GM18520 (cell line): ENCODE measurements at regions not wholly inside any gene's neighbourhood (a gene's known extent, or its start where the extent isn't known, plus 50 kb on each side); places are given as distances from the start of the nearest gene placed in this dataset.

Experiments used
- ATAC-seq: cut with Tn5 transposase; IDR thresholded peaks from one replicate; pipeline ENCODE4 v1.9.1; 2021; ENCODE audit not compliant: unreplicated experiment

DNA sequence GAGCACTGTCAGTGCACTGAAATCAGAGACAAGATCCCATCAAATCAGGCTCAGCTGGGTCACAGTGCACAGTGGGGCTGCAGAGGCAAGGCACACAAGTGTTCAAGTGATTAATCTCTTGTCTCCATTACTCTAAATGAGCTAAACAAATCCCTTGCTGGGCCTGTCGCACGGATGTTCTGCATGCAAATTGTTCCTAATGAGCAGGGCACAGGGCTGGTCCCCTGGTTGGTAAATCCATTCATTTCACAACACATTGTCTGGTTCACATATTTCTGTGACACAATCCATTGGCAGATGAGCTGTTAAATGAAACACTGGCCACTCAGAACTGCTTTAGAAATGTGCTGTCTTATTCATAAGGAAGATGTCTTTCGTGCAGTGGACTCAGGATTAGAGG, 167.9 kb upstream of the BRINP1 start:
- ATAC-seq, result no peak

DNA sequence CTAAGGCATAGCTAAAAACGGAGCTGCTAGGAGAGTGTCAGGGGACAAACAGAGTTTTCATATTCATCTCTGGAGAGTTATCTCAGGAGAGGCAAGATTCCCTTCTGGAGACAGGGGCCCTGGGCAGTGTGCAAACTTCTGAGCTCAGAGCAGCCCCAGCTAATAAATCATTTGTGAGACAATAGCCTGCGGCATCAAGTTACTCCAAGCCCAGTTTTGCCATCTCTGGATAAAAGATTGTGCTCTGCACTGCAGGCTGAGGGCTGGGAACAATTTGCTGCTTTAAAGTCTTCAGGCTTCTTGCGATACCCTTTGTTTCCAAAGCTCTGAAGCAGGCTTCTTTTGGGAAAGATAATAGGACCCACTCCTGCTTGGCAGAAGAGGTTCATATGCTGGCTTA, 164.3 kb upstream of the BRINP1 start:
- no peak for ATAC-seq

DNA sequence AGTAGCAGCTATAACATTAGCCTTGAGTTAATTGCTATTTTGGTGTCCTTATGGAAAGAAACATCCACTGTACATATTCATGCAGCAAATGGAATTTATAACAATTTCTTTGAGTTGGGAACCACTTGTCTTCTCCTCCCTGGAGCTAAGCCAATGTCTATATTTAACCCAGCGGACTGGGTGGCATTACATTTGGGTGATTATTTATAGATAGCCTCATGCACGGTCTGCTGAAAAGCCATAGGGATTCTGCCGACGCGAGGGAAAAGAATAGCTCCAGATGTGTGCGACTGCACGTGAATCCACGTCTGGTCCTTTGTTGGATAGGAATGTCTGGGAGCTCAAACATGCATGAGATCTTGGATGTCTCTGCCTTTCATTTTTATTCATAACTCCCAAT, 157.5 kb upstream of the BRINP1 start:
- no peak for ATAC-seq

DNA sequence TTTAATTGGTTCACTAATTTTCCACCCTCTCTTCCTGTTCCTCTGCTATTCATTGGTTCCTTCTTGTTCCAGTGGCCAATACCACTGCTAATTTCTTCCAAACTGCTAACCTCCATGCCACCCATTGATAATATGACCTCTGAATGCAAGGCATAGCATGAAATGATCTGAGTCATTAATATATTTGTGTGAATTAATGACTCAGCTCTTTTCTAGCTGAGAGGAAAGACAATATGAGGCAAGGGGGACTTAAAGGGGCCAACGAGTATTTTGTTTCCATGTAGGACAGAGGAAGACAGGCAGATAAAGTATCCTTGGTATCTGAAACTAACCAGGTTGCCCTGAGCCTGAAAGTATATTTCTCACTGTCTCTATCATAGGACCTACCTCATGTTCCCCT, 154.3 kb upstream of the BRINP1 start:
- no peak for ATAC-seq

DNA sequence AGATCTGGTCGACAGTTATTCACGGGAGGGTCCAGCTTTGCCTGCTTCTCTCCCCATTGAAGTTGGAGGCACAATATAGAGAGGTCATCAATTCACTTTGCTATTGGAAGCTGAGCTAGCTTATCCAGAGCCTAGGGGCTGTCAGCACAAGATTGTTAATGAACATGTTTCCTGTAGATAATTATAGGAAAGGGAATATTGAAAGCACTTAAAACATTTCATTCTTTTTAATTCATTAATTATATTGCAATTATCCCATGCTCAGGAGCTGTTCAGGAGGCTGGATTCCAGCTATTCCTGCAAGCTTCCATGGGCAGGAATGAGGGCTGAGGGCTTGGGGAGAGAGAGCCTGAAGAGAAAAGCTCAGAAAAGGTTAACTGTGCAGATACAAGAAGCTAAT, 153.1 kb upstream of the BRINP1 start:
- no peak for ATAC-seq

DNA sequence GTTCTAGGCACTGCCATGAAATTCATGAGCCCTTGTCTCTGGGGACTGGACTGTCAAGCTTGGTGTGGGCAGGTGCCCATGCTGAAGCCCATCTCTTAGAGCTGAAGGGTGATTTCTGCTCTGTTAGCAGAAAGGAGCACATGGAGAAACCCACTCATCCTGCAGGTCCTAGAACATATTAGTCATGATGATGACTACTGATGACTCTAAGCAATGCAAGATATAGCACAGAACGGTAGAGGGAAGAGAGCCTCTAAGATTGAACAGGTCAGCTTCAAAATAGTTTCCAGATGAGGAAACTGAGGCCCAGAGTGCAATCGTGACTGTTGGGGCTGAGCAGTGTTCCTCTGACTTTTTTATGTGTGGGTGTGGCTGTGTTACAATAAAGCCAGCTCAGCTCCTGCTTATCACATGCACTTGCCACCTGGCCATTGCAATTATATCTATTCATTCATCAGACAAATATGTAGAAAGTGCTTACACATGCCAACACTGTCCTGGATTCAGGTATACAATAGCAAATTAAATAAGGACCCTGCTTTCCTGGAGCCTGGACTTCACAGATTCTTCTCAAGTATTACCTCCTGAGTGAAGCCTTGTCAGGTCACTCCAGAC, 140.2 kb upstream of the BRINP1 start:
- no peak for ATAC-seq

DNA sequence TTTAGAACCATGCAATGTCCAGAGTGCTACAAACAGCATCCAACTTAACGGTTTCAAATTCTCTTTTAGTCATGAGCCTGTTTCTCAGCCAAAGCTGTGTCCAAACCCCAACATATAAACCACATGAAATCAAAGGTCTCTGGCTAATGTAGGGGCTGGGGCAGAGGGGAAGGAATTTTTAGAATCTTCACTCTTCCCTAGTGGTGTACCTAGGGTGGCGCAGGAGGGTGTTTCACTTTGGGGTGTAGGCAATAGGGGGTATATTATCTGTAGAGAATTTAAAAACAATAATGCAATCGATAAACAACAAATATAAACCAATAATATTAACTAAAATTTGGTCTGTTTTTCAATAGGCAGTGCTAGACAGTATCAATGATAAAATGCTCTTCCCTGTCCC, 132.1 kb upstream of the BRINP1 start:
- no peak for ATAC-seq

DNA sequence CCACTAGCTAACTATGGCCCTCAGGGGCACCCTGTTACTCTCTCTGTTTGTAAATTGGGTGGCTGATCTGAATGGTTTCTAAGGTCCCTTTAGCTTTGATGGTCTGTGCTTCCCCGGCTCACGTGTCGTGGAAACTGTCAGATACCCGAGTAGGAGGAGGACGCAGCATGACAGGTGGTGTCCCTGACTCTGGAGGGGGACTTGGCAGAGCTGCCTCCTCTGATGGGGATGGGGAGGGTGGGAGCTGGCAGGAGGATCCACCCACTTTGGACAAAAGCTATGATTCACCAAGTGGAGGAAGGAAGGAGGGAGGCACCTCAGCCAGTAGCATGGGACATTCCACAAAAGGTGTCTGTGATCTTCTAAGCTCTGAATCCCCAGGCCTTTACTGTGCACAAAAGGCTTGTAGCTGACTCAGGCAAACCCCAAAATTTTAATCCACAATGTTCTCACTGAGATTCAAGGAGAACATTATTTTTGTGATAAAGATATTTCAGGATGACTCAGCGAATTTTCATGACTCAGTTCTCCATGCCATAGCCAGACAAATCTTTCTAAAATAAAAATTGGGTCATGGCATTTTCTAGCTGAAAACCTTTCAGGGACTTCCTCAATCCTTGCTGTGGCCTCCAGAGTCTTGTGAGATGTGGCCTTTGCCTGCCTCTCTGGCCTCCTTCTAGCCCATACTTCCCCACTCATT, 131.0 kb upstream of the BRINP1 start:
- ATAC-seq, result no peak

DNA sequence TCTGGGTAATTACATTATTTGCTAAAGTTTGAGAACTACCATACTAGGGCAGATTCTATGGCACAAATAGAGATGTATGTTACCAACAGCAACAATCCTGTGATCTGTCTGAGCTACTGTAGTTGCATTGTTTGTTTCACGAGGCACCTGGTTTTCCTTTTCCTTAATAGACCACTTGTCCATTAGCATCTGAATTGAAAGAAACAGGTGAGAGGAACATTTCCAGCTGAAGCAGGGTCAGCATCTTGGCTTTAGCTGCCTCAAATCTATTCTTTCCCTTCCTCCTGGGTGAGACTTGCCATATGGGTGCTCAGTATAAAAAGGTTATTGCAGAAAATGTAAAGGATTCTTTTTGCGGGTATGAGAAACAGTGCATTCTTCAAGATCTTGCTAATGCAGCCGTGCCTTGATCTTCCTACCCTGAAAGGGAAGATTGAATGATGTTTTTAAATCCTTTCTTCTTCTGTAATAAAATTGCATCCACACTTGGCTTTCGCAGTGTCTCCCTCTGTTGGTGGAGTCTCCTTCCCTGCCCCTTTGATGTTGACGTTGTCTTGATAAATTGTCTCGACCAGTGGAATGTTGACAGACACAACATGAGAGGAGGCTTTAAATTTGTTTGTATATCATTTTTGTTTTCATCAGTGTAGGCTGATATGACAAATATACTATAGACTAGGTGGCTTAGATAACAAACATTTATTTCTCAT, 118.0 kb upstream of the BRINP1 start:
- no peak for ATAC-seq

DNA sequence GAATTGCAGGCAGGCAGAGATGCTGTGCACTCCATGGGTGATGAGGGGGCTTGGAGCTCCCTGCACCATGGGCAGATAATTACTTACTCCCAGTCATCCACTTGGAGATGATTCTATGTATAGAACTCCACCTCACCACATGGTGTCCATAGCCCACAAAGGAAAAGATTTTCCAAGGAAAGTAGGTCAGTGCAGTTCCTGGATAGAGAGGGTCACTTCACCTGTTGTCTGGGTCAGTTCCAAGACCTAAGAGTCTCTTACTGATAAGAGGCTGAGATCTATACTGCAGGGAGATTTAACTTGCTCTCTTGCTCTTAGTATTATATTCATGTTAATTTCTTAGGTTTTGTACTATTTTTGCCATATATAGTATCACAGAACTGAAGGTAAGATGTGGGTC, 113.9 kb upstream of the BRINP1 start:
- ATAC-seq, result no peak

DNA sequence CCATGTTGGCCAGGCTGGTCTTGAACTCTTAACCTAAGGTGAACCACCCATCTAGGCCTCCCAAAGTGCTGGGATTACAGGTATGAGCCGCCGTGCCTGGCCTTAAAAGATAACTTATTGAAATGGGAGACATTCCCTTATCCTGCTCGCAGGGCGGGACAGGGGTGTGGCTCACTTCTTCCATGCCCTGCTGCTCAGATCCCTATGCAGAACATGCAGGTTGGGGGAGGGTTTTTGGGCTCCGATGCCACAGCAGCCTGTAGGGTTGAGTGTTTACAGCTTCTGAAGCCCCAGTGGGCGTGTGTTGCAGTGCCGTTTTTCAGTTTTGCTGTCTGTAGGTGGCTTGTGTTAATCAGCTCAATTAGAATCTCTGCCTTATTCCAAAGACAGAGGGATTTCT, 108.0 kb upstream of the BRINP1 start:
- no peak for ATAC-seq

DNA sequence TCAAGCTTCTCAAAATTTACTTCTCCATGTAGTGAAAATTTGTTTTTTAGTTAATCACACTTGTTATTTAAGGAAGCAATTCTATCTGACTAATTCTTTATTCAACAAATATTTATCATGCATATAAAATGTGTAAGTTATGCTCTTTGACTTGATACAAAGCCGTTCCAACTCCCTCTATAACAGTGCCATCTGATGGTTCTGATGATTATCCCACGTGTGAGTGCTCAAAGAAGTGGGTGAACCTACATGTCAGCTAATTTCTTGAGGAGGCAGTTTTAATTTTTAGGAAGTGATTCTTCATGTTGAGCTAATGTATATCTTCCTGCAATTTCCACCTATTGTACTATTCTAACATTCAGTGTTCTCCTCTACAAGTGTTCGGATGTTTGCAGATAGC, 88.8 kb upstream of the BRINP1 start:
- no peak for ATAC-seq

DNA sequence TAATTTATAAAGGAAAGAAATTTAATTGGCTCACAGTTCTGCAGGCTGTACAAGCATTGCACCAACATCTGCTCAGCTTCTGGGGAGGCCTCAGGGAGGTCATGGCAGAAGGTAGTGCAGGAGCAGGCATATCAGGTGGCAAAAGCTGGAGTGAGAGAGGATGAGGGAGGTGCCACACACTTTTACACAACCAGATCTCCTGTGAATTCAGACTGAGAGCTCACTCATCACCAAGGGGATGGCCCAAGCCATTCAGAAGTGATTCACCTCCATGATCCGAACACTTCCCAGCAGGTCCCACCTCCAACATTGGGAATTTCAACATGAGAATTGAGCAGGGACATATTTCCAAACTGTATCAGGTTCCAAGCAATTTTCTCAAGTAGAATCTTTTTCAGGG, 84.7 kb upstream of the BRINP1 start:
- ATAC-seq, result no peak

DNA sequence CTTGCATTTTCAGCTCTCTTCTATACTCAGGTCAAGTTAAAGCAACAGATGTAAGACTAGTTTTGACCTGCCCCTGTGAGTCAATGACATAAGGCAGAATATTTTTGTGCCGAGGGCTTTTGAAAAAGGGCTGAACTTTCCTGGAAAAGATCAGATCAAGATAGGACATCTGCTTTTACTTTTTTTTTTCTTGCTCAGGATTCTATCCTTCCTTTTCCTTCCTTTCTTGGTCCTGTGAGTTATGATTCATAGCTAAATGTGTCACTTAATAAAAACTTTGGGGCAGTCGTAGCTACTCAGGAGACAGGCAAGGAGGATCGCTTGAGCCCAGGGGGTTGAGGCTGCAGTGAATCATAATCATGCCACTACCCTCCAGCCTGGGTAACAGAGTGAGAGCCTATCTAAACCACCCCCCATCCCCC, 84.3 kb upstream of the BRINP1 start:
- ATAC-seq, result no peak

DNA sequence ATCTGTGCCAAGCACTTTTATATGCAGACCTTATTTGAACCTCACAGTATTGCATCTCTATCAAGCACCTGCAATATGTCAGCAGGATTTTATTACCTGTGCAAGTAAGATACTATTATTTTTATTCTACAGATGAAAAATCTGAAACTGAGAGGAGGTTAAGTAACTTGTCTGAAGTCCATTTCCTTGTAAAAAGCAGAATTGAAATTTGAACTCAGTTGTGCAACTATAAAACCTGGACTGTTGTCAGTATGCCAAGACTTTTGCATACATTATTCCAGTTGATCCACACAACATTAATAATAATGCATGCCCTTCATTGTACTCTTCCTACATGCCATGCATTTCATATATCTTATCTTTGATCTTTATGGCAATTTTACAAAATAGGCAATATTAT, 82.2 kb upstream of the BRINP1 start:
- ATAC-seq, result no peak

DNA sequence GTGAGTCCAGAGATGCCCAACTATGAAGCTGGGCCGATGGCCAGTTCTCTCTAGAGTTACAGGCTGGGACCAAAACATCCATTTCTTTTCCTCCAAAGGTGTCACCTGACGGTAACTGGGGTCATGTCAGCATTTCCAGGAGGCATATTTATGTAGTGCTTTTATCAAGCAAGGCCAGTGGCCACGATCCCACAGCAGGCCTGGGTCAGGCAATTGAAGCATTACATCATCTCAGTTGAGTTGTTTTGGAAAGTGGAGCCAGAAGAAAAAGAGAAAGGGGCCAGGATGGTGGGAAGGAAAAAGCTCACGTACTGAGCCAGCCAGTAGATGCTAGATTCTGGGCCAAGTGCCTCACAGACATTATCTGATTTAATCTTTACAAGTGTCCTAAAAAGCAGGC, 73.9 kb upstream of the BRINP1 start:
- ATAC-seq, result no peak

DNA sequence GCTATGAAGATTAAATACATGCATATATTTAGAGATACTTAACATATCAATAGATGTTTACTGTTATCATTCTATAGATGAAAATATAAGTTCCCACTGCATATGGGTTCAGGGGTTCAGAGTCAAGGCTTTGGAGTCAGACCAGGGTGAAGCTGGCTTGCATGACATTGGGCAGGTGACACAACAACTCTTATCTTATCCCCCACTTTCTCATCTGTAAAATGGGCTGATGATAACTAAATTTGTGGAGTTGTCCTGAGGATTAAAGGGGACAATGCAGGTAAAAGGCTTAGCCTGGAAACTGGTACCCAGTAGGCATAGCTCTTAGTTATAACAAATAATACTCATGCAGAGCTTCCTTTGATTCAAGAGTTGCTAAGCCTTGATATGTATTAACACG, 72.6 kb upstream of the BRINP1 start:
- no peak for ATAC-seq

DNA sequence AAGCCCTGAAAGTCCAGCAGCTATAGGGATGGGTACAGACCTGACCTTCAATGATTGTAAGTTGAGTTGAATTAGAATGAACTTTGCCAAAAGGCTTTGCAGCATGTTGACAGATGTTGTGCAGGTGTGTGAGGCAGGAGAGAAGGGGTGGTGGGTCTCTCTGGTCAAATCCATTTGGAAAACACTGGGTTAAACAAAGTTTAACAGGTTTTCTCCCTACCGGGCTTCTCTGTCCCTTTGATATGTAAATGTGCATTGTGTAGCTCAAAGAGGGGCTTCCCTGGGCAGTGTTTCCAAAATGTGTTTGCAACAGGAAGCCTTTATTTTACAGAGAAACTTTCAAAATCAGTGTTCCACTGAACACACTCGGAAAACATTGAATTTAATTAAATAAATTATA, 72.1 kb upstream of the BRINP1 start:
- ATAC-seq, result no peak

DNA sequence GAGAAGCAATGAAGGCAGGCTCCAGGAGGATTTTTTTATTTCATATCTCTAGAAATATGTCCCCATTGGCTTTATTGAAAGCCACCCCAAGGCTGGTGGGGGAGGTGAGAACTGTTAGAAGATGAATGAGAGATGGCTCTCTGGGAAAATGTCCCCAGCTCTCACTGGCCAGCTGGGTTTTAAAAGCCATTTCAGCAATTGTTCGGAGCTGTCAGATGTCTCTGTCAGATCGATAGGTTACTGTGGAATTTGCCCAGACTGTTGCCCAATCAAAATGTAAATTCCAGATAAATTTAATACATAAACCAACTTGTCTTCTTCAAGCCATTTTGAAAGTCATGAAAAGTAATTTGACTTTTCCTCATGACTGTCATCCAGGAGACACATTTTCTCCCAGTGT, 67.0 kb upstream of the BRINP1 start:
- ATAC-seq, result no peak

DNA sequence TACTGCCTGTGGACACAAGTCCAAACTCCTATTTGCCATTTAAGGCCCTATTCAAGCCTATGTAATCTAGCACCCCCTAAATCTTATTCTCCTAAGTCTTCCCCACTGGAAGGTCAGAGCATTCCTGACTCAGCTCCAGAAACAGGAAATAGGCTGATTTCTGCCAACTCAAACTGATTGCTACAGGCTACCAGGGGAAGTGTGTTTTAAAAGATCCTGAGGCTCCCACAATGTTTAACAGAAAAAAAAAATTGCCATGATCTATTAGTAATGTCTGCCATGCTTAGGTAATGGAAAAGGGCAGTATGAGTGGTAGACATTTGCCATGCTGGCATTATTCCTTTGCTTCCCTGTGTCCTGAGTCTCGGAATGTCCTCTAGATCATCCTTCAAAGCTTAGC, 65.8 kb upstream of the BRINP1 start:
- ATAC-seq, result no peak

DNA sequence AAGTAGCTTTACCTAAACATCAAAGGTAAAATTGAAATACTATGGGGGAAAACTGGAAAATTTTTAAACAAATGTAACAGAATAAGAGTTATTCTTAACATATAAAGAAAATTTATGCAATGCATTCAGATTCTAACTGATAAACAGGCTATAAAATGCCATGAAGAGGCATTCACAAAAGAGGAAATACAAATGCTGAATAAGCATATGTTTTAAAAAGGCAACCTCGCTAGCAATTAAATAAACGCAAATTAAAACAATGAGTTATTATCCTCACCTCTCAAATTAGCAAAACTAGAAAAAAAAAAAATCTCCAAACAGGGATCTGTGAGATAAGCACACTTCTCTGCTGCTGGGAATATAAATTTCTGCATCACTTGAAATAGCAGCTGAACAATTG, 63.2 kb upstream of the BRINP1 start:
- no peak for ATAC-seq

DNA sequence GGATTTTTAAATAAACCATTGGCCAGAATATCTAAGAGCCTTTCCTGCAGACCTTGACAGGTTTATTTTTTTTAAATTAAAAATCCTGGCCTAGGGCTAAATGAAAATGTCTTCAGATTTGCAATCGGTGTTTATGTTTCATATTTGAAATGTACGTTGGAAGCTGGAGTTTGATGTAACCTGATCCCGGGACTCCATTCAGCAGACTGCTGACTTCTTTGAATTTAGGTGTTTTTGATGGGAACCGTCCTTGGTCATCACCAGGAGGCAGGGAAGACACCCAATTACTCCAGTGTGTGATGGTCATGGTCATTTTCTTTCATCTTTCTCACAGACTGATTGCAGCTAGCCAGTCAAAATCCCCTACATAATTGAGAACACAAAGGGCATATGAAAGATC, 60.1 kb upstream of the BRINP1 start:
- no peak for ATAC-seq

DNA sequence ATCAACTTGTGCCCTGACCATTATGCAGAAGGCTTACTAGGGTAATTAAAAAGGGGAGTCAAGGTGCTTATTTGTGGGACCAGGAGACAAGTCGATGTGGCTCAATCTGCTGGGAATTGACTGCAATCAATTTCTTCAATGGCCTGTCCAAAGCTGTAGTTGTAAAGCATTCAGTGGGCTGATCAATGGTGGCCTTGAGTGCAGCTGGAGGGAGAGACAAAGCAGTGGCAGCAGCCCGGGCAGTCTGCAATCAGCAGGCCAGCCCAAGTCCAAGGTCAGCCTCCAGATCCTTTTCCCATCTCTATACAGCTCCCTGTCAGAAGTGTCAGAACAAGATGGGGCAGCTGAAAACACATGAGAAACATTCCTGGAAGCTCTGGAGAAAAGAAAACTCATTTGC, 51.0 kb upstream of the BRINP1 start:
- no peak for ATAC-seq
